DMS153 treated with DMSO at 0.1 percent for 48 hours (cell line): ENCODE measurements at regions not wholly inside any gene's neighbourhood (a gene's known extent, or its start where the extent isn't known, plus 50 kb on each side); places are given as distances from the start of the nearest gene placed in this dataset.
"Not testable (repeated sequence)": the region's sequence is repeated elsewhere in the genome, so short reads cannot be mapped to it uniquely, and the experiment has no call there.

Experiments used
- DNase-seq: peaks from one replicate; lab custom pipeline; 2025; ENCODE audit not compliant: unreplicated experiment; lab: John Stamatoyannopoulos, UW

GRCh38 chr1:98575955-98576354 lies 85.6 kb upstream of the SNX7 start:
- DNase-seq: no peak

DNA sequence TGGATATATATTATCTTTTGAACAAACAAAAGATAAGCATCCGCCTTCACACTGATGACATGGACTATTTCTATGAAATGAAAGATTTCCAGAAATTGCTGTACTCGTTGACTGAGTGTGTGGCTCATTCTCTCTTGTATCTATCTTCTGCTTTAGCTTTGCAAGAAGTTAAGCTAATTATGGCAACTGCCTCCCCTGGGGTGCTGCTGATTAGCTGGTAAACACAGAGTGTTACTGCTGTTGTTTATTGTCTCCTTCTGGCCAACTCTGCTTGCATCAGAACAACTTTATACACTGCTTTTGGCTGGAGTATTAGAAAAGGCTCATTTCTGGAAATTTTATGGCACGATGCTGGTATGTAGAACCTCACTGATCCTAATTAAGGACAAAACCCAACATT lies 95.6 kb upstream of the SNX7 start:
- DNase-seq: no peak

- DNase-seq: no peak
These were observed 102.2 kb upstream of the SNX7 start for GRCh38 chr1:98559291-98559690.

GRCh38 chr1:98557895-98558294 lies 103.6 kb upstream of the SNX7 start:
- DNase-seq: no peak

DNA sequence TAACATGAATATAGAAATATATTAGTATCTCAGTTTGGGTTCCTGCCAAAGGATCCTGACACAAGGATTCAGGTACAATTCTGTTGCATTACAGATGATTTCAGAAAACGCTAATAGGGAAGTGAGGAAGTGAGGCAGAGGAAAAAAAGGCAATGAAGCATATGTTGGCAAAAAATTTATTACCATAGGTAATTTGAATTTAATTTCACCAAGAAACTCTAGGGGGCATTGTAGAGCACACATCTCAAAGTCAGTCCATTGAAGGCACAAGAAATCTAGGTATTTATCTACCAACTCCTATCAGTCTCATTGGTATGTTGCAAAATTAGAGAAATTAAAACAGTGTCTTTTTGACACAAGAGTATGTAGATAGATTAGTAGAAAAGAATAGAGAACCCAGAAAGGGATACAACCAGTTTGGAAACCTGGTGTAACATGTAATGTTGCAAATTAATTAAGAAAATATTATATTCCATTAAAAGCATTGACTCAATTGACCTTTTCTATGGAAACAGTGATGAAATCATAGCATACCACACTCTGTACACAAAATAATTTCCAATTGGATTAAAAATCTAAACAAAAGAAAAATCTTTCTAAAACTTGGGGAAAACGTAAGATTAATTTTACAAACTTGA lies 104.9 kb upstream of the SNX7 start:
- peak; percentile 10 for DNase-seq

GRCh38 chr1:98555814-98556213 lies 105.7 kb upstream of the SNX7 start:
- no peak for DNase-seq

DNA sequence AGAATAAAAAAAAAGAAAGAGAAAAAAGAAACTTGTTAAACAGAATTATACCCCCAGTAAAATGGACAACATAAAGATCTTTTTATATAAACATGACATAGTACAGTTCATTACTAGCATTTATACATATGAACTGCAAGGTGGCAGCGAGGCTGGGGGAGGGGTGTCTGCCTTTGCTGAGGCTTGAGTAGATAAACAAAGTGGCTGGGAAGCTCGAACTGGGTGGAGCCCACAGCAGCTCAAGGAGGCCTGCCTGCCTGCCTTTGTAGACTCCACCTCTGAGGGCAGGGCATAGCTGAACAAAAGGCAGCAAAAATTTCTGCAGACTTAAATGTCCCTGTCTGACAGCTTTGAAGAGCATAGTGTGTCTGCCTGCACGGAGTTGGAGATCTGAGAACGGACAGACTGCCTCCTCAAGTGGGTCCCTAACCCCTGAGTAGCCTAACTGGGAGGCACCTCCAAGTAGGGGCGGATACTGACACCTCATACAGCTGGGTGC lies 108.9 kb upstream of the SNX7 start:
- DNase-seq: not testable (repeated sequence)

DNA sequence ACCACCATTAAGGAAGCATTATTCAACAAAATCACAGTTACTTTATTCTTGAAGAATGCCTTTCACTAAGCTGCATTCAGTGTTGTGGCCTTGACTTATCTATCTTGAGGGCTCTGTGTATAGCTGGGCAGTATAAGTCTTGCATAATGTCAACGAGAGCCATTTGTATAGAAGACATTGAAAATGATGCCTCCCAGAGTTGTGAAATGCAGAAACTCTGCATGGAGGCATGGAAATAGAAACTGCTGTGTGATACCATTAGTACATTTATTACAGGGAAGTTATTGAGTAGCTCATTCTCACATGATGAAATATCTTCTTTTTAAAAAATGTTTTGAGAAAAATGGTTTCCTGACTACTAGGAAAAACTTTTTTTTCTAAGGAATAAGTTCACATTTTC lies 111.4 kb upstream of the SNX7 start:
- no peak for DNase-seq

DNA sequence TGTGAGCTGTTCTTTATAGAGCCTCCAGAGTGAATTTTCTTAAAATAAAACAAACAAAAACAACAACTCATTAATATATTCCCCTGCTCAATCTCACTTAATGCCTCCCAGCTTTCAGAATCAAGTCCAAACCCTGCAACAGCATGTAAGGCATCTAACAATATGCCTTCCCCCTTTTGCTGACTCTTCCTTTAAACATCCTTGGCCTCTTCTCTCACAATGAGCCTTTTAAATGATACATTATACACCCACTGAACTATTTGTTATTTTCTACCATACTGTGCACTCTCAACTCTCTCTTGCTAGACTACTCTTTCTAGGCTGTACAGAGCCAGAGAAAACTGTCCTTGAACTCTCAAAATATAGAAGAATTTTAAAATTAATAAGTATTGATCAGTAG lies 115.2 kb upstream of the SNX7 start:
- DNase-seq: no peak

- no peak for DNase-seq
These were observed 123.4 kb upstream of the SNX7 start for GRCh38 chr1:98538106-98538505.

GRCh38 chr1:98523256-98523655 lies 138.3 kb upstream of the SNX7 start:
- DNase-seq: no peak

DNA sequence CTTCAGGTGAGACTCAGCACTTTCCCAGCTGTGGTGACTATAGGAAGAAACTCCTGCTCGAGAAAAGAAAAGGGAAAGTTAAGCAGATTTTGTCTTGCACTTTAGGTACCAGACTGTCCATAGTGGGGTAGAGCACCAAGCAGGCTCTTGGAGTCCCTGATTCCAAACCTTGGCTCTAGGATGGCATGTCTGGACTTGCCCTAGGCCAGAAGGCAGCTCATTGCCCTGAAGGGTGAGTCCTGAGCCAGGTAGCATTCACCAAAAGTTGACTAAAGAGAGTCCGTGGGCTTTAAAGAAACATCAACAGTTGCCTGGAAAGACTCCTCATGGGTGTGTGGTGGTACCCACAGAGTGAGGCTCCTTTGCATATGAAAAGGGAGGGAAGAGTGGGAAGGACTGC lies 145.2 kb upstream of the SNX7 start:
- DNase-seq: no peak

GRCh38 chr1:98515744-98516143 lies 145.8 kb upstream of the SNX7 start:
- DNase-seq: no peak

DNA sequence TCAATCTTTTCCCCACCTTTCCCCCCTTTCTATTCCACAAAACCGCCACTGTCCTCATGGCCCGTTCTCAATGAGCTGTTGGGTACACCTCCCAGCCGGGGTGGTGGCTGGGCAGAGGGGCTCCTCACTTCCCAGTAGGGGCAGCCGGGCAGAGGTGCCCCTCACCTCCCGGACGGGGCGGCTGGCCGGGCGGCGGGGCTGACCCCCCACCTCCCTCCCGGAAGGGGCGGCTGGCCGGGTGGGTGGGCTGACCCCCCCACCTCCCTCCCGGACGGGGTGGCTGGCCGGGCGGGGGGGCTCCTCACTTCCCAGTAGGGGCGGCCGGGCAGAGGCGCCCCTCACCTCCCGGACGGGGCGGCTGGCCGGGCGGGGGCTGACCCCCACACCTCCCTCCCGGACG lies 149.3 kb upstream of the SNX7 start:
- not testable (repeated sequence) for DNase-seq

DNA sequence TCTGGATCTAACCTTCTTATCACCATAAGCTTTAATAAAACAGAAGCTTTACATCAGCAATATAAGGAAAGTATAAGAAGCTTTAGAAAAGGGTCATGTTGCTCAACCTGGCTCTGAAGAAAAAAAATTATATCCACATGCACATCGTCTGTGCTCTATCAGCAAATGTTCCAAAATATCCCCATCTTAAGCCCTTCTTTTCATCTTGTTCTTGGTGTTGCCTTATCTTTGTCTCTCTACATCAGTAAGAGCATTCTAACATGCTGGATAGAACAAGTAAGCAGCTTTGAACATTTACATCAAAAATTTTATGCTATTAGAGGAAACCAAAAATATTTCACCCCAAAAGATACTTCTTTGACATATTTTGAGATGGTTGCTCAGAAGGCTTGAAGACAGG lies 157.8 kb upstream of the SNX7 start:
- DNase-seq: no peak

DNA sequence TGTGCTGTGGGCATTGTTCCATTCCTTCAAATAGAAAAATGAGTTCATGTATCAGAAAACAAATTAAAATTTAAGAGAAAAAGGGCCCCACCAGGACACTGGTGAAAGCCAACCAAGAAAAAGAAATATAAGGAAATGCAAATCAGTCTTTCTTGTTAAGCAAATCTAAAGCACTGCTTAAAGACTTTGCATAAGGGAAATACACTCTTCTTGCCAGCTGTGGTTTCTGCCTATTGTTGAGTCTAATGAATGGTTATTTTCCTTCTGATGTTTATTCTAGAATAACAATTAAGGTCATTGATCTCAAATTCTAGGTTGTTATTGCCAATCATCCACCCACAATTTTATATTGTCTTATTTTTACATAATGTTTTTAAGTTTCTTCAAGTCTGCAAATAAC lies 158.6 kb upstream of the SNX7 start:
- DNase-seq: no peak

DNA sequence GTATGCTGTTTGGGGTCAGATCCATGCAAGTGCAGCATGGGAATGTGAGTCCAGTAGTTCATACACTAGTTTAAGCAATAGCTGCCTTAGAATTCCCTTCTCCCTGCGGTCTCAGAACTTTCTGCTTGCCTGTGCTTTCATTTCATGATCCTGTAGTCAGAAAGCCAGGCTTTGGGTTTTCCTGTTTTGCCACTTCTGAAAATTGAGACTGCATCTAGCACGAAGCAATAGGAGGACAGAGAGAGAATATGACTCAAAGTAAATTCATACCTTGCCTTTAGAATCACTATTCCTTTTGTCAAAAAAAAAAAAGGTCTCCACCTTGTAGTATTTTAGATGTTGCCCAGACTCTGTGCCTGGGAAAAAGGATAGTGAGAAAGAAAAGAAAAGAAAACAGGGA lies 161.2 kb upstream of the SNX7 start:
- no peak for DNase-seq

DNA sequence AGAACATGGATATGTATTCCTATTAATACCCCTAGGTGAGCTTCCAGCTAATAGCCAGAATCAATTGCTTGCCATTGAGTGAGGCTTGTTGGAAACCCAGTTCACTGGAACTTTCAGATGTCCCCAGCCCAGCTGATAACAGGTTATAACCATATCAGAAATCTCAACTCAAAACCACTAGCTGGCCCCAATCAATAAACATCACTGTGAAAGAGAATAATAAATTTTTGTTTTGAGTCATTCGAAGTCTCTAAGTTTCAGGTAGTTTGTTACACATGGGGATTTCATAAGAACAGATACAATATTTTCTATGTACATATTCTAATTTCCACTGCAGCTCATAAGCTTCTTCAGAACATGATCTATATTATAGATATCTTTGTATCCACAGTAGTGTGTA lies 162.9 kb upstream of the SNX7 start:
- no peak for DNase-seq

- DNase-seq: no peak
These were observed 164.0 kb upstream of the SNX7 start for GRCh38 chr1:98497497-98497896.

DNA sequence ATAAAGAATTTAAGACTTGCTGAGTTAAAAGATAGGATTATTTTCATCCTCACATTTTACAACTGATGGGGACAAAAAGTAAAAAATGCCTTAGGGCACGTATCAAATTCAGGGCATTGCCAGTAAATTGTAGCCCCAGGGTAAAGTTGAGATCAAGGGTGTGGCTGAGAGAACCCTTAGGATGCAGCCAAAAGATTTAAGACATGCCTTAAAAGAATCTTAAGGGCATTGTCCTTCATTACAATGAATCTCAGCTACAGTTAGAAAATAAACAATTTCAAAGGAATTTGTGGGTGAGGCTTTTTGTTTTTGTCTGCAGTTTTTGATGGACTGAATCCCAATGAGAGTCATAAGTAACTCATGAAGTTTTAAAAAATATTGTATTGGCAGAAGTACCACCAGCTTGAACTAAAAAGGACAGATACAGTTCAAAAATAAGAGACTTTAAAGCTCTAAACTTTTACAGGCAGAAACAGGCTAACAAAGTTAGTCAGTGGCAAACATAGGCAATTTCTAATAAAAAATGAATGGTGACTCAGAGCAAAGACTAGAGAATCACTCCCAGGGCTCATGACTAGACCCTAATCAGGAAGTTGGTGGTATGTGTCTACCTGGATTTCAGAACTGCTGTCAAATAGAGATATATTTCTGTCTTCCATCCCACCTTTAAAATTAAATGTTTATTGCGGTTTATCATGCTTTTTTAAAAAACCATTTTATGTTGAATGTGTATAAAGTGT lies 165.1 kb upstream of the SNX7 start:
- no peak for DNase-seq

- no peak for DNase-seq
These were observed 168.1 kb upstream of the SNX7 start for GRCh38 chr1:98493469-98493868.

- no peak for DNase-seq
These were observed 171.4 kb upstream of the SNX7 start for GRCh38 chr1:98490099-98490498.

- DNase-seq: no peak
These were observed 173.9 kb upstream of the SNX7 start for GRCh38 chr1:98487620-98488019.
